Stimulated activated CD4-positive, alpha-beta T cell treated with anti-CD3 and anti-CD28 coated beads, TNF-alpha, amount 100 ng/mL, for 48 hours (primary cell): ENCODE measurements at regions not wholly inside any gene's neighbourhood (a gene's known extent, or its start where the extent isn't known, plus 50 kb on each side); places are given as distances from the start of the nearest gene placed in this dataset.
A peak's percentile ranks its signal among the peaks of the same experiment; 100 is the strongest.

Experiments
- DNase-seq, 3 donors: peaks; one replicate each; pipeline ENCODE4 v3.0.0-alpha.2; 2020; ENCODE audit warnings: low read depth in 3 of 3

- DNase-seq = no peak
These were observed 334.3 kb upstream of the GATB start for GRCh38 chr4:152094970-152095700.

DNA sequence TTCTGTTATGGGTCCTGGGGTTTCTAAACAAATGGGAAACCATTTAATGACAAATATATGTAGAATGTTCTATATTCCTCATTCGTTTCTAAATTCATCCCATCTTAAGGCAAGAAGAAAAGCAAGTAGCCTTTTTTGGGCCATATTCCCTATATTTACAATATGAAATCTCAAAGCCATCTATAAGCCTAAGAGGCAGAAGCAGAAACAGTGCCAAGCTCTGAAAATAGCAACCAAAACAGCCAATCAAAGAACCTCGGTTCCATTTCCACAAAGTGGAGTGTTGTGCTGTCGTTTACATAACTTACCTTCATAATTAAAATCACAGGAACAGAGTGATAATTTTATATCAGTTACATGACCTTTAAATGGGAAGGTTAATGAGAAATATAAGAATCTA, 330.6 kb upstream of the GATB start:
- DNase-seq = no peak

- no peak for DNase-seq
These were observed 329.7 kb upstream of the GATB start for GRCh38 chr4:152090543-152090942.

GRCh38 chr4:152089584-152089983, 328.8 kb upstream of the GATB start:
- DNase-seq = no peak

DNA sequence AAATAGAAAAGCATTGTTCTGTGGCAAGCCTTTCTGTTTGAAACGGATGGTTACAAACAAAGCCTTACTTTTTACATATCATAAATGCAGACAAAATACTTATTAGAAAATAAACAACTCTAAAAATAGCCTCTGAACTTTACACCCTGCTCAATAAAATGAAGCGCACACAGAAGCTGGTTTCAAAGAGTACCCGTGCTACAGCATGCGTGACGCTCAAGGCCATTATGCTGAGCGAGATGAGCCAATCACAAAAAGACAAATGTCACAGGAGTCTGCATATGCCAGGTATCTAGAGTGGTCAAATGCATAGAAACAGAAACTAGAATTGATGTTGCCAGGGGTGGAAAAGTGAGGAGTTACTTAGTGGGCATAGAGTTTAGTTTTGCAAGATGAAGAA, 326.5 kb upstream of the GATB start:
- no peak for DNase-seq

DNA sequence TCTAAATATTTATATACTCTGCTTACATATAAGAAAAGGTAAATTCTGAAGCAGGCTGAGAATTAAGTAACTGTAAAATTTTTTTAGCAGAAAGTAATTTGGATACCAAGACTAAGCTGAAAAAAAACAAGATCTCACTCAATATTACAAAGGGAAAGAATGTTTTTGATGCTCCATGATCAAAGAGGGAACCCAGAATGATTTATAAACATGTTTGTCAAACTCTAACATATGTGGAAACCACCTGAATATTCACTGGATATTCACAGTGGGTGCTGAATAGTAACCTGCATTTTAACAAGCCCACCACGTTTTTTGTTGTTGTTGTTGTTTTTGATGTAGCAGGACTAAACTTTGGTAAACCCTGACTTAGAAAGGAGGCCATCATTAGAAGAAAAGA, 324.9 kb upstream of the GATB start:
- no peak for DNase-seq

GRCh38 chr4:152083338-152083737, 322.5 kb upstream of the GATB start:
- DNase-seq = no peak

DNA sequence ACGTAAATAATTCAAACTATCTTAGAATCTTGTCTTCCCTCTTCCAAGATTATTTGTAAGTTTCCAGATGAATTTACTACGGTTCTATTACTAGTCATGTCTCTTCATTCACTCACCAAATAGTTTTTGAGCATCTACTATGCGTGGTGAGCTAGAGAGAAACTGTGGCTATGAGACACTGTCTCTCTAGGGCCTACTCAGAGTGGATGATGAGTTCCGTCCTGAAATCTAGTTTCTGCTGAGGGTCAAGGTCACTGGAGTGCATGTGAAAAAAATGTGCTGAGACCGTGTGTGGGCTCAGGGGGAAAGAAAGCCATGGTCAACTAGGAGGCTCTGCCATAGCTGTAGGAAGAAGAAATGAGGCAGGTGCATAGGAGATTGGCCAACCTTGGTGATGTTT, 320.2 kb upstream of the GATB start:
- DNase-seq = no peak

DNA sequence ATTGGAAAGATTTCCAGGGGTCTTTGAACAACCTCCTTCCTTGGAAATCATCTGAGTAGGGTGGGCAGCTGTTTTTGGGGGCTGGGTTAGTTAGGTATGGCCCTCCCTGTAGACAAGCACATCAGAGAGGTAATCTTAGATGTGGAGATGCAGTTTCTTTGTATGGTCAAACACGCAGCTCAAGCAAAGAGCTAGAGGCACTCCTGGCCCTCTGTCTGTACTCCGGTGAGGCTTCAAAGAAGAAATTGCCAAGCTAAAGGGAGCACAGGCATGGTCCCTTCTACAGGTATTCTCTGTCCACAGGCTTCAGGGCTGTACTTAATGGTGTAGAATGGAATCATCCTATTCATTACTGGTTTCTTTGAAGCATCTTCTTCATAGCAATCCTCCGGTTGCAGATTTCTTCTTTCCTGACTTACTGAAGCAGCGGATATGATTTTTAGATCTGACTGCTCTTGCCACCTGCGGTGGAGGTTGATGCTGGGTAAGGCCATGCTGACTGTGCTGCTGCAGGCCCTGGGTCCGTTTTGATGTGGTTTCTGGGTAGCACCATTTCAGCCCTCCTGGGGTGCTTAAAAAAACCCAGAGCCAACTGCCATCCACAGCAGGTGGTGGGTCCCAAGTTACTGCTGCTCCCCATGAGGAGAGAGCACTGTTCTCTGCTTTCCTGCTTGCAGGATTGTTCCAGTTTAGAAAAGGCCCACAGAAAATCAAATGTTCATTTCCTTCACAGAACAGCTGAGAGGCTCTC, 318.9 kb upstream of the GATB start:
- peak in 1 of 3 donors; percentile 32 for DNase-seq

- DNase-seq = no peak
These were observed 318.3 kb upstream of the GATB start for GRCh38 chr4:152079079-152079478.

DNA sequence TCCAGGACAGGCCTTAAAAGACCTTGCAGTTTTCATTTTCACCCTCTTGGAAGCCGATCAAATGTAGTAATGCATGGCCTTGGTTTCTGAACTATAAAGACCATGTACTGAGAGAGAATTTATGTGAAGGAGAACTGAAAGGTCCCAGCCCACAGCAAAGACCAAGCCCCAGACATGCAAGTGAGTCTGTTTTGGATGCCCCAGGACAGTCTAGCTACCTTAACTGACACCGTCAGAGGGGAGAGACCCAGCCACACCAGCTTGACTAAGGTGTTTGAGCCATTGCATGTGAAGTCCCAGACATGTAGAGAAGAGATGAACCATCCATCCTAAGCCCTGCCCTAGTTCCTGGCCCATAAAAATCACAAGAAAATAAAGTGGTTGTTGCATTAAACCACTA, 316.8 kb upstream of the GATB start:
- DNase-seq = no peak

GRCh38 chr4:152075253-152075928, 314.6 kb upstream of the GATB start:
- no peak for DNase-seq

DNA sequence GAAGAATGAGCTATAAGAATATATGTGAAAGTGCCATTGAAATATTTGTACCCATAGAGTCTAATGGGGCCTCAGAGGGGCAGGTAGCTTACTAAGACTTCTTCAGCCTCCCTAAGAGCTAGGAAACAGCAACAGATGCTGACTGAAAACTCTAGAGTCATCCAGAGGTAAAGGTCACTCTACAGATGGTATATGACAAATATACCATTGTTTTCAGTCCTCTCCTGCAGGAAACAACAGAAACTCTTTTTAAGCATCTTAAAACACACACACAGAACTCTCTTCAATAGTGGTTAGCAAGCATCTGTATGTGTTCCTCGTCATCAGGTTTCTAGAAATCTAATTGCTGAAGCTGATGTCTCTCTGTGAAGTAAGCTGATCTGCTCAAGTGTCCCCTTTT, 313.8 kb upstream of the GATB start:
- no peak for DNase-seq

GRCh38 chr4:152074088-152074437, 313.3 kb upstream of the GATB start:
- no peak for DNase-seq

DNA sequence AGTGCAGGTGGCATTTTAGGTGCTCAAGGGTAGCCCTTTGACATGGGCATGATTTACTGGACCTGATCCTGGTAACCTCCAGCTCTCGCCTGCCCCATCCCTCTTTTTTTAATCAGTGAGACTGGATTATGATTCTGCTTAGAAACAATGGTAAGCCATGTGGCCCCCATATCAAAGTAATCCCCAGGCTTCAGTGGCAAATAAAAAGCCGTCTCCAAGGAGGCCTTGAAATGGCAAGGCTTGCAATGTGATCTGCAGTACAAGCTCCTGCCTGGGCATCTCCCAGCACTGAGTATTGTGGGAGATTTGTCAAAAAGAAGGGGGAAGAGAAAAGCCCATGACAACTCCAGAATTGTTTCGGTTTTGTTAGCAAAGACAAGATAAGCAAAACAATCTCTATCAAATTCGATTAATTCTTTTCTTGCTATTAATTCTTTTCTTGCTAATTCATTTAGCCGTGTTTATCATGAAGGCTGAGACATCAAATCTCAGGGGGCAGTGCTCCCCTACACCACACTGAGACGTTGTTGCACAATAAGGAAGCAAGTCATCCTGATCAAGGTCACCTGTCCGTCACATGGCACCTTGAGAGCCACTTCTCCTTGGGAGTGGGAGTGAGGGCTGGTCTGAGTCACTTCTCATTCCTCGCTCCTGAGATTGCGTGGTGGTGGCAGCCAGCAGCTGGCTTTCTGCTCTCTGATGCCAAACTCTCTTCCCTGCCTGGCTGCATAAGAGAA, 312.7 kb upstream of the GATB start:
- no peak for DNase-seq

- no peak for DNase-seq
These were observed 312.1 kb upstream of the GATB start for GRCh38 chr4:152072906-152073305.

DNA sequence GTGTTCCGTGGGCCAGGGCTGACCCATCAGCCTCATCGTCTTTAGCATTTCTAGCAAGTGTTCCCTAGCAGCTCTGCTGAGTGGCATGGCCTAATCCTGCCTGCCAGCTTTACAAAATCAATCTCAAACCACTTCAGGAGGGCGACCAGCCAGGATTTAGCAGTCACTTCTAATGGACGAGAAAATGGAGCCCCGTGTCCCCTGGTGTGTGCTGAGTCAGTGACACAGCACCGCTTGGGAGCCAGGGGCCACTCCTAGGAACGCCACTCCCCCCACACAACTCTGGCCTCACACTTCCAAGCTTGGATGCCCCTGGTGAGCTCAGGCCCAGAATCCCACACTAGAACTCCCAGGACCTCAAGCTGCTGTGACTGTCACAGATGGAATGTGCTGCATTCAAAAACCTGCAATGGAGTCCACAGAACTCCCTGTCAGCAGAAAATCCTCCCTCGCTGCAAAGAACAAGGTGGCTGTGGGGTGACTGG, 311.2 kb upstream of the GATB start:
- DNase-seq = no peak

DNA sequence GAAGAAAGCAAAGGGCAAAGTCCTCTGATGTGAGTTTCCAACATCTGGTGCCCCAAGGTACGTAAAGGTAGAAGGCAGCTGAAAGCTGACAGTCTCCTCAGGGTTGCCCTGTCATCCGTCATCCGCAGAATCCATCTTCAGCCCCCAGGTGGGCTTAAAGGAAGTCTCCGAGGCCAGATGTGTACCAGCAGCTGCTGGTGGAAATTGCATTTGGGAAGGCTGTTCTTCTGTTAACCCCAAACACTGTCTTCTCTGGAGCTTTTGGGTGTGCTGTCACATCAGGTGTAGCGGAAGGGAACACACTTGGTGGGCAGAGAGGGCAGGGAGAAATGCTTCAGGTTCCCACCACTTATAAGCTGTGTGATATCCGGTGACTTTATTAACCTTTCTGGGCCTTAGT, 310.0 kb upstream of the GATB start:
- DNase-seq = no peak

- no peak for DNase-seq
These were observed 308.1 kb upstream of the GATB start for GRCh38 chr4:152068866-152069265.

GRCh38 chr4:152065545-152065944, 304.7 kb upstream of the GATB start:
- DNase-seq = no peak

- DNase-seq = no peak
These were observed 303.9 kb upstream of the GATB start for GRCh38 chr4:152064753-152065152.

DNA sequence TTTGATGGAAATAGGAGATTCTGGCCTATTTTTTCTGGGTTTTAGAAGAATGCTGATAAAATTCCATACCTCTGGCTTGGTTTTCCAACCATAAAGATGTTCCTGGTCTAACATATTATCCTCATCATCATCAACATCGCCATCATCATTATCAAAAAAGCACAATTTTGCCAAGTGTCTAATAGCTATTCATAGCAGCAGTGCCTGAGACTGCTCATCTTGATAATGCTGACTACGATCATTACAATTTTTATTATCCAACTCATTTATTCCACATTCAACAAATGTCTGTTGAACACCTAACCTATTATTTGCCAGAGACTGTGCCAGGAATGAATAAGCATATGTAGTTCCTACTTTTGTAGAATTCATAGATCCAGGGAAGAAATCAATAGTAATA, 303.5 kb upstream of the GATB start:
- DNase-seq = no peak
